Pancreas (tissue), 10 donors: ENCODE measurements at regions not wholly inside any gene's neighbourhood (a gene's known extent, or its start where the extent isn't known, plus 50 kb on each side); places are given as distances from the start of the nearest gene placed in this dataset.

Experiments used
- ATAC-seq, 4 donors: fragments of 200-7000 bp; cut with Tn5 transposase; one replicate each; pipeline versions ENCODE4 v1.8.0 to v1.9.1; 2020; ENCODE audit warnings: mild to moderate bottlenecking in 4 of 4, moderate library complexity in 4 of 4
- DNase-seq, 6 donors: peaks; one replicate each; pipeline ENCODE4 v3.0.0-alpha.2; 2020
- FAIRE-seq: peaks from 2 replicates; lab custom pipeline; 2012; peaks lifted over from hg19 to GRCh38; lab: Jason Lieb, UNC
- H3K27ac ChIP-seq, 4 donors: fragments of 200-600 bp; sonication (generic); 1 replicate in 3 of 4; 2 replicates in 1 of 4; pipeline versions ENCODE4 v1.5.0 to v1.8.0; 2020
- H3K27me3 ChIP-seq, 4 donors: fragments of 200-600 bp; one replicate each; pipeline ENCODE4 v1.8.0; 2021
- H3K36me3 ChIP-seq, 3 donors: fragments of 200-600 bp; sonication (generic) in 1 of 3; one replicate each; pipeline versions ENCODE4 v1.5.0 to v1.8.0; 2020 to 2021
- H3K4me1 ChIP-seq, 3 donors: fragments of 200-600 bp; one replicate each; pipeline ENCODE4 v1.8.0; 2021
- H3K4me3 ChIP-seq, 4 donors: fragments of 200-600 bp; sonication (generic) in 2 of 4; one replicate each; pipeline versions ENCODE4 v1.5.0 to v1.8.0; 2020 to 2021
- H3K9me3 ChIP-seq, 4 donors: fragments of 200-600 bp; one replicate each; pipeline ENCODE4 v1.8.0; 2021
- WGBS, 2 donors: extraction: QIAGEN DNeasy Blood & Tissue Kit; methylation state at CpG; one replicate each; pipeline ENCODE4 v1.1.7; 2013; 5-methylcytosine and 5-hydroxymethylcytosine counted together
- intact Hi-C, 3 donors: fragments of 100-400 bp; cut with DNase I; formaldehyde crosslinking; loops; one replicate each; pipeline versions ENCODE4 v1.11.1 to v1.14.2; 2022
- TF ChIP-seq, protein P1 (sequence below), 4 donors: fragments of 200-600 bp; sonication (generic) in 3 of 4; IDR thresholded peaks; one replicate each; pipeline versions ENCODE4 v1.5.0 to v1.8.0; 2021; ENCODE audit warnings: antibody characterized with exemption in 4 of 4
- donor health status: healthy with polysubstance abuse.
- donor health status: DM: no; HTN: no; CAD: no; lungs with moderate emphysema.
- donor health status: DM: no; HTN: no; CAD: no.
- donor health status: control.
- donor health status: control.
- donor health status: Bipolar disorder and iron deficiency.
- donor health status: DM: yes; HTN: yes; CAD: no.
- donor health status: DM: no; HTN: no; CAD: no.
- donor health status: DM: no; HTN: no; CAD: no.
- donor health status: DM: yes; HTN: yes; CAD: no.

DNA sequence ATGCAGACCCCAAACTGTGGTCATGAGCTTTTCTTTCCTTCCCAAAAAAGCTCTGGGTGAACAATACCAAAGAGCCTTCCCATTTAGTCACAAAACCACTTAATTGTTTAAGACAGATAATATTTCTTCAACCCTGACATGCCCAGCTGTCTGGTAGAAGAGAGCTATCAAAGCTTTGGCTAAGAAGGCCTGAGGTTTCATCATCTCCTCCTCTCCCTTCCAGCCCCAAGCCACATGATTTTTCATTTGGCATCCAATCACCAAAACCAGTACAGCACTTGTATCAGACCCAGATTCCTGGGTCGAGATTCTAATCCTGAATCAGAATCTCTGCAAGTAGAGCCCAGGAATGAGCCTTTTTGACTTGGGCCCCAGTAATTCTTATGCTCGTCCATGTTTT, 199.6 kb upstream of the TMEM260 start:
- no peaks in the 10 kb centered on the region for H3K4me1 ChIP-seq
- DNase-seq = no peak

DNA sequence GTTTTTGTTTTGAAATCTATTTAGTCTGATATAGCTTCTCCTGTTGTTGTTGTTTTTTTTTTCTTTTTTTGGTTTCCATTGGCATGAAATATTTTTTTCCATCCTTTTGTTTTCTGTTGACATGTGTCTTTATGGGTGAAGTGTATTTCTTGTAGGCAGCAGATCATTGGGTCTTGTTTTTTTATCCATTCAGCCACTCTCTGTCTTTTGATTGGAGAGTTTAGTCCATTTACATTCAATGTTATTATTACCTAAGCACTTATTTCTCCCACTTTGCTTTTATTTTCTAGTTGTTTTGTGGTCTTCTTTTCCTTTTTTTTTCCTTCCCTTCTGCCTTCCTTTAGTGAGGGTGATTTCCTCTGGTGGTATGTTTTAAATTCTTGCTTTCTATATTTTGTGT, 193.6 kb upstream of the TMEM260 start:
- TF ChIP-seq, protein P1, sequence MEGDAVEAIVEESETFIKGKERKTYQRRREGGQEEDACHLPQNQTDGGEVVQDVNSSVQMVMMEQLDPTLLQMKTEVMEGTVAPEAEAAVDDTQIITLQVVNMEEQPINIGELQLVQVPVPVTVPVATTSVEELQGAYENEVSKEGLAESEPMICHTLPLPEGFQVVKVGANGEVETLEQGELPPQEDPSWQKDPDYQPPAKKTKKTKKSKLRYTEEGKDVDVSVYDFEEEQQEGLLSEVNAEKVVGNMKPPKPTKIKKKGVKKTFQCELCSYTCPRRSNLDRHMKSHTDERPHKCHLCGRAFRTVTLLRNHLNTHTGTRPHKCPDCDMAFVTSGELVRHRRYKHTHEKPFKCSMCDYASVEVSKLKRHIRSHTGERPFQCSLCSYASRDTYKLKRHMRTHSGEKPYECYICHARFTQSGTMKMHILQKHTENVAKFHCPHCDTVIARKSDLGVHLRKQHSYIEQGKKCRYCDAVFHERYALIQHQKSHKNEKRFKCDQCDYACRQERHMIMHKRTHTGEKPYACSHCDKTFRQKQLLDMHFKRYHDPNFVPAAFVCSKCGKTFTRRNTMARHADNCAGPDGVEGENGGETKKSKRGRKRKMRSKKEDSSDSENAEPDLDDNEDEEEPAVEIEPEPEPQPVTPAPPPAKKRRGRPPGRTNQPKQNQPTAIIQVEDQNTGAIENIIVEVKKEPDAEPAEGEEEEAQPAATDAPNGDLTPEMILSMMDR (IDR thresholded peaks at IDR 0.05) = no peak
- DNase-seq (no peak), FAIRE-seq (no peak), ATAC-seq (no peak)
- Histone ChIP-seq H3K4me3 (no peak overlapping the region), H3K9me3 (no peaks in the 10 kb centered on the region), H3K27ac (no peak overlapping the region), H3K36me3 (no peaks in the 10 kb centered on the region), H3K27me3 (no peaks in the 10 kb centered on the region), H3K4me1 (no peaks in the 10 kb centered on the region)
- intact Hi-C loops = no loop called here

More for the DNA sequence above, 199.6 kb upstream of the TMEM260 start:
- ATAC-seq = peak in 1 of 4 donors; percentile 44
- Histone ChIP-seq H3K9me3 (no peaks in the 10 kb centered on the region), H3K27me3 (no peaks in the 10 kb centered on the region), H3K36me3 (no peaks in the 10 kb centered on the region), H3K27ac (no peak overlapping the region), H3K4me3 (no peak overlapping the region)
- 55 to 72% methylated on average over 2 of the region's 2 CpGs for WGBS, 2 donors
- intact Hi-C loops = no loop called here
- TF ChIP-seq, protein P1 (IDR thresholded peaks at IDR 0.05) = no peak
- FAIRE-seq = no peak

DNA sequence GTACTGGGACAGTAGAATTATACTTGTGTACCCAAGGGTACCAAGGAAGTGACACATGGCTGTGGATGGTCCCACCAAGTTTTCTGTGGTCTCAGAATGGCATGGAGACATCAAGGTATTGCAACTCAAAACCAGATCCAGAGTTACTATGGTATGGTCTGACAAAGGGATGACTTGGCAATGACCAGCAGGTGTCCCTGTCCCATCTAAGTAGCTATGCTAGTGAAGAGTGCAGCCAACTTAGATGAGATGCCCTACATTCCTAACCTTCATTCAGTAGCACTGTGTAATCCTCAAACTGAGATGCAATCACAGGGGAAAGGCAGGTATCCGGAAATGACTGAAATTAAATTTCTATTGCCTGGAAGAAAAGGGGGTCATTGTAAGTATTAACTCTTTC, 188.7 kb upstream of the TMEM260 start:
- H3K27ac ChIP-seq = no peak overlapping the region
- ATAC-seq (no peak), DNase-seq (no peak)

DNA sequence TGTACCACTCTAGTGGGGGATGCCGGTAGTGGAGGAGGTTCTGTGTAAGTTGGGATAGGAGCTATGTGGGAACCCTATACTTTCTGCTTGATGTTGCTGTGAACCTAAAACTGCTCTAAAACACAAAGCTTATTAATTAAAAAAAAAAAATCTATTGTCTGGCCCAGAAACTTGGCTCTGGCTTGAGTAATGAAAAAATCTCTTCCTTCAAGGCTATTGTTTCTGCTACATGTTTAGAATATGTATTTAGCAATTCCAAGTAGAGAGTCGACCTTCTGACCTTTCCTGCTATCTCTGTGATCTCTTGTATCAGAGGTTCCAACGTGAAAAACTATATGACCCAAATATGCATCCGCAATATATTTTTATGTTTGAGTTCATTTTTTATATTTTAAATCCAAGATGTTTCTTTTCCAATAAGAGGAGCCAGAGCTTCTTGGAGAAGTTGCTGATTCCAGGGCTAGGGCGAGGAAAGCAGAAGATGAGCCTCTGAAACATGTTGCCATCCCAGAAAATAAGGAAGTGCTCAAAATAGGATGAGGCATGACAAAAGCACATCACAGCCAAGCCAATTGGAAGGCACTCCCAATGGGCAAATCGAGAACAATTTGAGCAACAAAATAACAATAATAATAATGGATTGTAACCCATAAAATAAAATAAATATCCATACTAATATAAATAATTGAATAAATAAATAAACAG, 184.6 kb upstream of the TMEM260 start:
- DNase-seq = no peak
- TF ChIP-seq, protein P1 (IDR thresholded peaks at IDR 0.05) = no peak
- Histone ChIP-seq H3K27ac (no peak overlapping the region), H3K27me3 (no peaks in the 10 kb centered on the region), H3K4me1 (no peaks in the 10 kb centered on the region), H3K4me3 (no peak overlapping the region), H3K9me3 (no peaks in the 10 kb centered on the region), H3K36me3 (no peaks in the 10 kb centered on the region)
- ATAC-seq = no peak
- FAIRE-seq = no peak
- 87% methylated on average over 6 of the region's 6 CpGs for WGBS, 2 donors
- intact Hi-C loops = no loop called here

More for the DNA sequence above, 188.7 kb upstream of the TMEM260 start:
- TF ChIP-seq, protein P1 (IDR thresholded peaks at IDR 0.05) = no peak
- intact Hi-C loops = no loop called here
- FAIRE-seq = no peak
- Histone ChIP-seq H3K4me1 (no peaks in the 10 kb centered on the region), H3K9me3 (no peaks in the 10 kb centered on the region), H3K27me3 (no peaks in the 10 kb centered on the region), H3K4me3 (no peak overlapping the region), H3K36me3 (no peaks in the 10 kb centered on the region)
- 82 to 86% methylated on average over 1 of the region's 1 CpG for WGBS, 2 donors

DNA sequence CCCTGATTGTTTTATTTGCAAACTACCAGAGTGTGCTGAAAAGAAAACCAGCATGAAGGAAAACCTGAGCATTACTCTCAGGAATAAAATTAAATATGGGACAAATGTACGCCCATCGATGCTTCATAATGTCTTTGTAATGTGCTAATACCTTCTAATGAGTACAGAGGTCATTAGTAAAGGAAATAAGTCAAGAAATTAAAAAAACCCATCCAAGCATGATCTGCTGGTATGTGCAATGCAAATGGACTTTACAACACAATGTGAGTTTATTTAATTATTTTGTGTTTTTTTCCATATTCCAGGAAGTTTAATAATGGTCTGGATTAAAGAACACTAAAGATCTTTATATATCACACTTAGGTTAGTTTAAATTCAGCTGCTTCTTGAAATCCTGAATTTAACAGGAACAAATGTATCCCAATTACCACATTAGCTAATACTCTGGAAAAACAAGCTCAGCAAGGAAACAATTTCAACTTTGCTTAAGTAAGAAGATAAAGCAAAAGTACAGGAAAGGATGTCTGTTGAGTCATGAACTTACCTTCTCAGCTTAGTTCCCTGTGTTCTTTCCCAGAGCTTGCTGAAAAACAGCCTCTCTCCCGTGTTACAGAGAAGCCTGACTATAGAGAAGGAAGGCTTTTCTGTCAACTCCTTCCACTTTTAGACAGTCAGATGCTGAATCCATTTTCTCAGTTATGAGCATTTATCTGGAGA, 179.3 kb upstream of the TMEM260 start:
- ATAC-seq = no peak
- H3K36me3 ChIP-seq = no peaks in the 10 kb centered on the region
- H3K27ac ChIP-seq = no peak overlapping the region
- H3K4me1 ChIP-seq = no peaks in the 10 kb centered on the region
- intact Hi-C loops = no loop called here
- no peaks in the 10 kb centered on the region for H3K9me3 ChIP-seq
- TF ChIP-seq, protein P1 (IDR thresholded peaks at IDR 0.05) = no peak
- no peak for DNase-seq
- H3K27me3 ChIP-seq = no peaks in the 10 kb centered on the region
- H3K4me3 ChIP-seq = no peak overlapping the region
- no peak for FAIRE-seq
- WGBS, 2 donors = 68 to 87% methylated on average over 3 of the region's 3 CpGs
